Tibial artery (tissue), 4 donors: ENCODE measurements at regions not wholly inside any gene's neighbourhood (a gene's known extent, or its start where the extent isn't known, plus 50 kb on each side); places are given as distances from the start of the nearest gene placed in this dataset.

Experiments used
- DNase-seq, 2 donors: peaks; one replicate each; pipeline ENCODE4 v3.0.0-alpha.2; 2019
- H3K27ac ChIP-seq, 2 donors: fragments of 200-600 bp; sonication (generic) in 1 of 2; 1 replicate in 1 of 2; 2 replicates in 1 of 2; pipeline ENCODE4 v1.5.1; 2018 to 2019; ENCODE audit warnings: mild to moderate bottlenecking in 1 of 2
- H3K27me3 ChIP-seq, 2 donors: fragments of 200-600 bp; sonication (generic) in 1 of 2; one replicate each; pipeline versions ENCODE4 v1.5.1 to v1.6.0; 2016 to 2019
- H3K36me3 ChIP-seq, 3 donors: fragments of 200-600 bp; sonication (generic) in 2 of 3; one replicate each; pipeline ENCODE4 v1.5.1; 2016 to 2019; ENCODE audit warnings: mild to moderate bottlenecking in 2 of 3
- H3K4me1 ChIP-seq, 4 donors: fragments of 200-600 bp; sonication (generic) in 2 of 4; 1 replicate in 3 of 4; 2 replicates in 1 of 4; pipeline ENCODE4 v1.5.1; 2016 to 2019
- H3K4me3 ChIP-seq, 2 donors: fragments of 200-600 bp; sonication (generic) in 1 of 2; 1 replicate in 1 of 2; 2 replicates in 1 of 2; pipeline ENCODE4 v1.5.1; 2018 to 2019; ENCODE audit warnings: mild to moderate bottlenecking in 2 of 2
- H3K9me3 ChIP-seq, 3 donors: fragments of 200-600 bp; sonication (generic) in 1 of 3; one replicate each; pipeline ENCODE4 v1.5.1; 2016 to 2019
- intact Hi-C: fragments of 100-400 bp; cut with DNase I; formaldehyde crosslinking; loops from one replicate; pipeline ENCODE4 v1.15.0; 2023; ENCODE audit warnings: low total_unique reads
- TF ChIP-seq, protein P1 (sequence below), 2 experiments: fragments of 200-600 bp in 1 of 2; fragments of 450-650 bp in 1 of 2; IDR thresholded peaks; one replicate each; pipeline ENCODE4 v1.5.1; 2017 to 2019; ENCODE audit warnings: antibody characterized with exemption in 2 of 2, mild to moderate bottlenecking in 1 of 2, moderate library complexity in 1 of 2

DNA sequence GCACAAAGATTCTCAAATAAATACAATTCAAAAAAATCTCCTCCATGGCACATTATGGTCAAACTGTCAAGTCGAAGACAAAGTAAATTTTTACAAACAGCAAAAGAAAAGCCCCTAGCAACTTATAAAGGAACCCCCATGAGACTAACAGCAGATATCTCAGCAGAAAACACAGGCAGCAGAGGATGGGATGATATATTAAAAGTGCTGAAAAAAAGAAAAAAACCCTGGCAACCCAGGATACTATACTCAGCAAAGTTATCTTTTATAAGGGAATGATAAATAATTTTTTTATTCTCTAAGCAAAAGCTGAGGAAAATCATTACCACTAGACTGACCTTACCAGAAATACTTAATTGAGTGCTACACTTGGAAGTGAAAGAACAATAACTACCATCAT is 326.4 kb downstream of the CYRIA start:
- intact Hi-C loops = no loop called here
- TF ChIP-seq, protein P1, sequence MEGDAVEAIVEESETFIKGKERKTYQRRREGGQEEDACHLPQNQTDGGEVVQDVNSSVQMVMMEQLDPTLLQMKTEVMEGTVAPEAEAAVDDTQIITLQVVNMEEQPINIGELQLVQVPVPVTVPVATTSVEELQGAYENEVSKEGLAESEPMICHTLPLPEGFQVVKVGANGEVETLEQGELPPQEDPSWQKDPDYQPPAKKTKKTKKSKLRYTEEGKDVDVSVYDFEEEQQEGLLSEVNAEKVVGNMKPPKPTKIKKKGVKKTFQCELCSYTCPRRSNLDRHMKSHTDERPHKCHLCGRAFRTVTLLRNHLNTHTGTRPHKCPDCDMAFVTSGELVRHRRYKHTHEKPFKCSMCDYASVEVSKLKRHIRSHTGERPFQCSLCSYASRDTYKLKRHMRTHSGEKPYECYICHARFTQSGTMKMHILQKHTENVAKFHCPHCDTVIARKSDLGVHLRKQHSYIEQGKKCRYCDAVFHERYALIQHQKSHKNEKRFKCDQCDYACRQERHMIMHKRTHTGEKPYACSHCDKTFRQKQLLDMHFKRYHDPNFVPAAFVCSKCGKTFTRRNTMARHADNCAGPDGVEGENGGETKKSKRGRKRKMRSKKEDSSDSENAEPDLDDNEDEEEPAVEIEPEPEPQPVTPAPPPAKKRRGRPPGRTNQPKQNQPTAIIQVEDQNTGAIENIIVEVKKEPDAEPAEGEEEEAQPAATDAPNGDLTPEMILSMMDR (IDR thresholded peaks at IDR 0.05) = no peak
- no peaks in the 10 kb centered on the region for H3K9me3 ChIP-seq

DNA sequence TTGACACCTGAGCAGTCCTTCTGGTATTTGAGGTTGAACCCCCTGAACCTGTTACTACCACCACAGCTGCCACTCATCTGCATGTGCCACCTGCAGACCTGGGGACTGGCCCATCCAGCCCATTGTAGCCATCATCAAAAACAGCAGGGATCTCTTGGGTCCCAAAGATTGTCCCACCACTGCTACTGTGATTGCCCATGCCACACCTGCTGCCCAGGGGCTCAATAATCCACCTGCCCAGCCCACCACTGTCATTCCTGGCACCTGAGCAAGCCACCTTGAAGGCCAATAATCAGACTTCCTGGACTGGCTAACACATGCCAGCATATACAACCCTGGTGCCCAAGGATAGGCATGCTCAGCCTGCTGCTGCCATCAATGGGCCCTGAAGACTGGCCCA is 327.6 kb downstream of the CYRIA start:
- DNase-seq = no peak
- H3K4me3 ChIP-seq = no peak overlapping the region
- no peaks in the 10 kb centered on the region for H3K4me1 ChIP-seq
- no peaks in the 10 kb centered on the region for H3K9me3 ChIP-seq
- intact Hi-C loops = no loop called here
- H3K36me3 ChIP-seq = no peaks in the 10 kb centered on the region
- H3K27ac ChIP-seq = no peak overlapping the region
- H3K27me3 ChIP-seq = no peaks in the 10 kb centered on the region
- TF ChIP-seq, protein P1 (IDR thresholded peaks at IDR 0.05) = no peak

More for the DNA sequence above, 326.4 kb downstream of the CYRIA start:
- H3K4me1 ChIP-seq = no peaks in the 10 kb centered on the region
- H3K27me3 ChIP-seq = no peaks in the 10 kb centered on the region
- no peak overlapping the region for H3K27ac ChIP-seq
- H3K4me3 ChIP-seq = no peak overlapping the region
- no peaks in the 10 kb centered on the region for H3K36me3 ChIP-seq
- no peak for DNase-seq

DNA sequence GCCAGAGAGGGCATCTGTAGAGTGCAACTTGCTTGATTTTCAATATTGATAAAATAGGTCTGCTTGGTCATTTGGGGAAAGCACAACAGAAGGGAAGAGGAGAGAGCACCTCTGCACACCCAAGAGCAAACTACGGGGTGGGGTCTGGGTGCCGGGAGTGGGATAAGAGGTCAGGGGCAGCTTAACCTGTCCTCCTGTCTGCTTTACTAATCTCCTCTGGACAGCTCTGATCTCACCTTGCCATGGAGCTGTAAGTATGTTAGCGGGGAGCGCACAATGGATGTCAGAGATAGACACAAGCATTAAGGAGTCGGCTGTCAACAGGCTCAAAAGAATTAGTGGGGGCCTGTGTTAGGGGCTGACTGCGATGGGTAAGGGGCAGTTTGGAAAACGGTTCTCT is 328.7 kb downstream of the CYRIA start:
- no peaks in the 10 kb centered on the region for H3K4me1 ChIP-seq
- TF ChIP-seq, protein P1 (IDR thresholded peaks at IDR 0.05) = no peak
- no peaks in the 10 kb centered on the region for H3K36me3 ChIP-seq
- no peaks in the 10 kb centered on the region for H3K27me3 ChIP-seq
- intact Hi-C loops = no loop called here
- H3K27ac ChIP-seq = no peak overlapping the region
- no peak overlapping the region for H3K4me3 ChIP-seq
- DNase-seq = no peak
- no peaks in the 10 kb centered on the region for H3K9me3 ChIP-seq

DNA sequence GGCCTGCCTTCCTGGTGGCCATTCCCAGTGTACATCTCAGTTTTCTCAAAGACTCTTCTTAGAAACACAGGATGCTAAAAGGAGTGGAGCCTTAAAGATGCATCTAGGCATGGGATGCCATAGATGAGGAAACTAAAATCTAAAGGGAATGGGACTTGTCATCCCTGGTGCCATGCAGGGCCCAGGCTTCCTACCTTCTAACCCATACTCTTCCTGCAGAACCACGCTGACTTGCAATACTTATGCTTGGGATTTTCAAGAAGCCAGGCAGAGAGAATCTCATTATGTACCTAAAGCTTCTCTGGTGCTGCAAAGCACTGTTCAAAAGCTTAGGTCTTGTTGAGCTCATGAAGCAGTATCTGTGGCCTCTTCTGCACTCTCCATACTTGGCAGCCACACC is 329.1 kb downstream of the CYRIA start:
- Histone ChIP-seq H3K4me3 (no peak overlapping the region), H3K4me1 (no peaks in the 10 kb centered on the region), H3K27ac (no peak overlapping the region), H3K36me3 (no peaks in the 10 kb centered on the region), H3K27me3 (no peaks in the 10 kb centered on the region), H3K9me3 (no peaks in the 10 kb centered on the region)
- TF ChIP-seq, protein P1 (IDR thresholded peaks at IDR 0.05) = no peak
- DNase-seq = no peak
- intact Hi-C loops = no loop called here

DNA sequence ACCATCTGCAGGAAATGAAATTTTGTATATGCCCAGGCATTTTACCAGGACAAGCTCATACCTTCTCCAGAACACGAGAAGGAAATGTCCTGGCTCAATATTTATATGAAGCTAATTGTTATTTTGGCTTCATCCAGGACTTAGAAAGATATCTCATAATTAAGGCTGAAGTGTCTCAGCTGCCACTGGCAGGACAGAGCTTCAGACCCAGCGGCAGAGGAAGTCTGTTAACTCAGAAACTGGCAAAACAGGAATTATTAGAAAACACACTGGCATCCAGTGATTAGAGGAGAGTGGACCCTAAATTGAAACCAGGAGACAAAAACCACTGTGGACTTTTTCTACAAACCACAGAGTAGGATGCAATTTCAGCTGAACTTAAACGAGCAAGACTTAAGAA is 329.7 kb downstream of the CYRIA start:
- Histone ChIP-seq H3K4me3 (no peak overlapping the region), H3K27ac (no peak overlapping the region), H3K36me3 (no peaks in the 10 kb centered on the region), H3K27me3 (no peaks in the 10 kb centered on the region), H3K4me1 (no peaks in the 10 kb centered on the region), H3K9me3 (no peaks in the 10 kb centered on the region)
- intact Hi-C loops = no loop called here
- TF ChIP-seq, protein P1 (IDR thresholded peaks at IDR 0.05) = no peak
- no peak for DNase-seq

DNA sequence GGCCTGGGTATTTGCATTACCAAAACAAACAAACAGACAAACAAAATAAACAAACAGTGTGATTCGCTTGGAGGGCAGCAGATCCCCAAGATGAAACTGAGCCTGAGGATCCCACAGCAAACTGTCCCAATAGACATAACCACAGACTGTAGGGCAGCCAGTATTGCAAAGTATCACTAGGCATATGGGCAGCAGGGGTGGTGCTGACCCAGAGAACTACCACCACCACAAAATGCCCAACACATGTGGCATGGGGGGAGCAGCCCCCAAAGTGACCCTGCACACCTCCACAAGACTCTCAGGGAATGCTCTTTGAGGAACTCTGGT is 330.1 kb downstream of the CYRIA start:
- Histone ChIP-seq H3K9me3 (no peaks in the 10 kb centered on the region), H3K27ac (no peak overlapping the region), H3K4me3 (no peak overlapping the region), H3K27me3 (peaks cover 0 to 3% of the 10 kb centered on the region in 2 donors), H3K36me3 (no peaks in the 10 kb centered on the region), H3K4me1 (no peaks in the 10 kb centered on the region)
- intact Hi-C loops = no loop called here
- TF ChIP-seq, protein P1 (IDR thresholded peaks at IDR 0.05) = no peak
- DNase-seq = no peak
